Lung (tissue), 11 donors: ENCODE measurements at regions not wholly inside any gene's neighbourhood (a gene's known extent, or its start where the extent isn't known, plus 50 kb on each side); places are given as distances from the start of the nearest gene placed in this dataset.

ENCODE experiments used
- ATAC-seq: fragments of 200-7000 bp; cut with Tn5 transposase; one replicate; pipeline ENCODE4 v1.9.1; 2020; ENCODE audit warnings: moderate number of reproducible peaks; ENCODE audit not compliant: insufficient read depth, low FRiP score
- DNase-seq, 3 donors: peaks; one replicate each; pipeline ENCODE4 v3.0.0-alpha.2; 2013 to 2017
- H3K27ac ChIP-seq, 2 donors: one replicate each; pipeline ENCODE4 v1.5.1; 2013; ENCODE audit warnings: mild to moderate bottlenecking in 2 of 2, moderate library complexity in 2 of 2, control low read depth in 1 of 2, inconsistent platforms in 1 of 2, low read depth in 1 of 2, low read length in 1 of 2
- H3K27me3 ChIP-seq, 3 donors: one replicate each; pipeline ENCODE4 v1.5.1; 2013; ENCODE audit warnings: low read length in 2 of 3; ENCODE audit not compliant: control insufficient read depth in 3 of 3, insufficient read depth in 3 of 3
- H3K36me3 ChIP-seq, 4 donors: one replicate each; pipeline ENCODE4 v1.5.1; 2013; ENCODE audit warnings: low read length in 4 of 4, mild to moderate bottlenecking in 1 of 4, moderate library complexity in 1 of 4; ENCODE audit not compliant: control insufficient read depth in 4 of 4, insufficient read depth in 4 of 4
- H3K4me1 ChIP-seq, 5 donors: one replicate each; pipeline ENCODE4 v1.5.1; 2013; ENCODE audit warnings: low read length in 5 of 5, mild to moderate bottlenecking in 2 of 5, moderate library complexity in 1 of 5; ENCODE audit not compliant: control insufficient read depth in 5 of 5, insufficient read depth in 5 of 5
- H3K4me3 ChIP-seq: one replicate; pipeline ENCODE4 v1.5.1; 2013; ENCODE audit warnings: mild to moderate bottlenecking, control low read depth, moderate library complexity
- H3K9ac ChIP-seq, 2 donors: one replicate each; pipeline ENCODE4 v1.5.1; 2013; ENCODE audit warnings: low read length in 2 of 2, control low read depth in 1 of 2; ENCODE audit not compliant: insufficient read depth in 1 of 2
- H3K9me3 ChIP-seq, 4 donors: one replicate each; pipeline ENCODE4 v1.5.1; 2013; ENCODE audit warnings: low read length in 3 of 4, mild to moderate bottlenecking in 1 of 4, moderate library complexity in 1 of 4; ENCODE audit not compliant: control insufficient read depth in 4 of 4, insufficient read depth in 3 of 4
- WGBS, 2 donors: extraction: QIAGEN DNeasy Blood & Tissue Kit; methylation state at CpG; one replicate each; pipeline ENCODE4 v1.1.7; 2013; 5-methylcytosine and 5-hydroxymethylcytosine counted together
- TF ChIP-seq, protein P1 (sequence below): IDR thresholded peaks from 2 replicates; pipeline ENCODE4 v1.5.1; 2012; ENCODE audit warnings: mild to moderate bottlenecking; ENCODE audit errors: control extremely low read depth, extremely low read depth
- donor health status: control.
- donor health status: control.
- donor health status: Bipolar disorder and iron deficiency.
- donor health status: healthy.
- donor health status: DM: yes; HTN: yes; CAD: no.

DNA sequence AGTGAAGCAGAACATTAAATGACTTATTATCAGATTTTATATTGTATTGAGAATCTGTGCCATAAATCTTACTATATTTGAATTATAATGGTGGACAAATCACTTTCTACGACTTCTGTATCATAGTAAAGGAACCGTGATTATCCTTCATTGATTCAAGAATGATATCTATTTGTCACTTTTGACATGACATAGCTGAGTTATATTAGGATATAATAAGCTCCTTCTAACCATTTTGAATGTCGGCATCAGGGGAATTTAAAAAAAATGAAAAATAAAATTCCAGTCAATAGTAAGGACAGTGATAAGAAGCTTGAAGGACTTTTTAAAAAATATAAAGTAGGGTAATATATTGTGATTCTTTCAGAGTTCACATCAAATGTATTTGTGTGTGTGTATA is 338.9 kb upstream of the ACO1 start:
- Histone ChIP-seq H3K4me1 (no peaks in the 10 kb centered on the region), H3K4me3 (no peak overlapping the region), H3K9me3 (no peaks in the 10 kb centered on the region), H3K9ac (no peak overlapping the region), H3K27ac (no peak overlapping the region), H3K27me3 (no peaks in the 10 kb centered on the region), H3K36me3 (no peaks in the 10 kb centered on the region)
- TF ChIP-seq, protein P1, sequence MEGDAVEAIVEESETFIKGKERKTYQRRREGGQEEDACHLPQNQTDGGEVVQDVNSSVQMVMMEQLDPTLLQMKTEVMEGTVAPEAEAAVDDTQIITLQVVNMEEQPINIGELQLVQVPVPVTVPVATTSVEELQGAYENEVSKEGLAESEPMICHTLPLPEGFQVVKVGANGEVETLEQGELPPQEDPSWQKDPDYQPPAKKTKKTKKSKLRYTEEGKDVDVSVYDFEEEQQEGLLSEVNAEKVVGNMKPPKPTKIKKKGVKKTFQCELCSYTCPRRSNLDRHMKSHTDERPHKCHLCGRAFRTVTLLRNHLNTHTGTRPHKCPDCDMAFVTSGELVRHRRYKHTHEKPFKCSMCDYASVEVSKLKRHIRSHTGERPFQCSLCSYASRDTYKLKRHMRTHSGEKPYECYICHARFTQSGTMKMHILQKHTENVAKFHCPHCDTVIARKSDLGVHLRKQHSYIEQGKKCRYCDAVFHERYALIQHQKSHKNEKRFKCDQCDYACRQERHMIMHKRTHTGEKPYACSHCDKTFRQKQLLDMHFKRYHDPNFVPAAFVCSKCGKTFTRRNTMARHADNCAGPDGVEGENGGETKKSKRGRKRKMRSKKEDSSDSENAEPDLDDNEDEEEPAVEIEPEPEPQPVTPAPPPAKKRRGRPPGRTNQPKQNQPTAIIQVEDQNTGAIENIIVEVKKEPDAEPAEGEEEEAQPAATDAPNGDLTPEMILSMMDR = no peak
- DNase-seq (no peak), ATAC-seq (no peak)
- WGBS, 2 donors = 86 to 93% methylated on average over 3 of the region's 3 CpGs

DNA sequence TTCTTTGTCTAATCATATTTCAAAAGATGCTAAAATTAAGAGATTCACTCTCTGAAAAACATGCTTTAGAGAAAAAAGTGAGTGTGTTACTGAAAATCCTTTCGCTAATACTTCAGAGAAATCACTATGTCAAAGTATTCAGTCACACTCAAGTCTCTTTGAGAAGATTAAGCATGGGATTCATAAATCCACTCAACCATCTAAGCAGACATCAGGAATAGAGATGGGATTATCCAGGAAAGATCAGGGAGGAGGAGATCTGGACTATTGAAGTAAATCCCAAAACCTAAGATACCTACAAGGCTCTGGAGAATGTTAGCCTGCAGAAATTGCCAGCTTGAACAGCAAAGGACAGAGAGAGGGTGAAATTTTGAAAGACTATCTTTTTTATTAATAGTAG is 317.2 kb upstream of the ACO1 start:
- Histone ChIP-seq H3K9ac (no peak overlapping the region), H3K9me3 (no peaks in the 10 kb centered on the region), H3K4me1 (no peaks in the 10 kb centered on the region), H3K4me3 (no peak overlapping the region), H3K27me3 (no peaks in the 10 kb centered on the region), H3K36me3 (no peaks in the 10 kb centered on the region), H3K27ac (no peak overlapping the region)
- ATAC-seq = no peak
- 51 to 94% methylated on average over 1 of the region's 1 CpG for WGBS, 2 donors
- DNase-seq = no peak
- TF ChIP-seq, protein P1 = no peak

DNA sequence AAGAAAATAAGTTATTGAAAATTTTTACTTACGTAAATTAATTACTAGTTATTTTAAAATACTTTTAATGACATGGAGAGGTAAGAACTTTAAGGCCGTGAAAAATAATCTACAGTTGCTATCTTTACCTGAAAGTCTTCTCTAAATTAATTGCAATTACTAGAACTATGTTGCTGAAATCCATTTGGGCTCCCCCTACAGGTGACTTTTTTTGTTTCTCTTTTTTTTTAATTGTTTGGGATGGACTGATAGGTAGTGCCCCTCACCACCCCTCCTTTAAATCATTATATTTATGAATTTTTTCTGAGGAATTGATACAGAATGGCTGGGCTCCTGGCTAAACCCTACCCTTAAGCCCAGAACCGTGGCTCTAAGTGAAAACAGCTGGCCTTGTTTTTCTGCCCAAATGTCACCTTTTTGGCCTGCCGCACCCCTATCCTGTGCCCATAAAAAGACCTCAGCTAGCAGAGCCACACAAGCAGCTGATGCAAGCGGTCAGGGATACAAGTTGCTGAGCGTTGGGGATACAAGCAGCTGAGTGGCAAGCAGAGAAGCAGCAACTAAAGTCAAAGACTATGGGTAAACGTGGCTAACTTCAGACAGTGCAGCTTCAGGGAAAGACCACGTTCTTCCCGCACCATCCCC is 315.2 kb upstream of the ACO1 start:
- no peak overlapping the region for H3K9ac ChIP-seq
- DNase-seq = no peak
- no peaks in the 10 kb centered on the region for H3K36me3 ChIP-seq
- H3K4me1 ChIP-seq = no peaks in the 10 kb centered on the region
- no peak overlapping the region for H3K4me3 ChIP-seq
- TF ChIP-seq, protein P1 = no peak
- 63 to 73% methylated on average over 9 of the region's 9 CpGs for whole genome bisulfite sequencing, 2 donors
- no peaks in the 10 kb centered on the region for H3K27me3 ChIP-seq
- ATAC-seq = no peak
- peaks cover 0 to under 1% (median 0%) of the 10 kb centered on the region in 4 donors for H3K9me3 ChIP-seq
- no peak overlapping the region for H3K27ac ChIP-seq

DNA sequence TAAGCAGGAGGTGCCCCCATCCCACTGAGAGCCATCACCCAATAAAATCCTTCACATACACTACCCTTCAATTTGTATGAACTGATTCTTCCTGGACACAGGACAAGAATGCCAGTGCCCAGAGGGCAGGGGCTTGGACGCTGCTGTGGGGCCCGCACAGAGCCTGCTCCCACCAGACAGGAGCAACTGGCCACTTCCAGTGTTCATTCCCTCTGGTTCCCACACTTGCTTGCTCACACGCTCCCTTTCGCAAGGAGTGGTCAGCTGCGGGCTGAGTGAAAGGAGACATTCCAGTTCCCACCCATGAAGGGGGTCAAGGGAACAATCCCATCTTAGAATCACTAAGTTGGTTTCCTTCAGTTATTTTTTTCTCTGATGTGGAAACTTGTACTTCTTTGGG is 314.5 kb upstream of the ACO1 start:
- DNase-seq (no peak), ATAC-seq (no peak)
- H3K36me3 ChIP-seq = no peaks in the 10 kb centered on the region
- H3K4me1 ChIP-seq = no peaks in the 10 kb centered on the region
- no peak overlapping the region for H3K9ac ChIP-seq
- no peaks in the 10 kb centered on the region for H3K27me3 ChIP-seq
- no peak overlapping the region for H3K4me3 ChIP-seq
- WGBS, 2 donors = 94 to 95% methylated on average over 5 of the region's 5 CpGs
- H3K27ac ChIP-seq = no peak overlapping the region
- H3K9me3 ChIP-seq = peaks cover 0 to 2% (median 0%) of the 10 kb centered on the region in 4 donors
- TF ChIP-seq, protein P1 = no peak
